ENCODE measurements at regions not wholly inside any gene's neighbourhood (a gene's known extent, or its start where the extent isn't known, plus 50 kb on each side); places are given as distances from the start of the nearest gene placed in this dataset.

DNA sequence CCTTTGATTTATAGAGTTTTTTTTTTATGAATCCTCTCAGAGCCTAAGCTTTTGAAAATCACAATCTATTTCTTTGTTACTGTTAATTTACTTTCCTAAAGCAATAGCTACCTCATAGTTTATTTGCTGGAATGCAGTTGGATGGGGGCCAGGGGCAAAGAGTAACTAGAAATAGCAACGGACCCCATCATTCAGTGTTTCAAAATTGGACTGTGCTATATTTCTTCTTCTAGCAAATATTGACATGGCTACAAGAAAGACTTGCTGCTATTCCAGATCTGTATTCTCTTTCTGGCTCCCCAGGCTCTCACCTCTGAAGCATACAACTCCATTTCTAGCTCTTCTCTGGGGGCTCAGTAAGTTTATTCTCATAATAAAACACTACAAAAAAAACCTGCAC, 661.6 kb upstream of the NRG3 start:
- Histone ChIP-seq H3K27ac (ENCODE audit: control insufficient read depth, insufficient read depth) (no peak overlapping the region), H4K20me1 (ENCODE audit: control insufficient read depth, insufficient read depth) (no peaks in the 10 kb centered on the region), H3K27me3 (replicated peaks in 1 of 2; ENCODE audit: control insufficient read depth in 2 of 2, insufficient read depth in 2 of 2, low read length in 1 of 2) (no peaks in the 10 kb centered on the region), H3K9ac (ENCODE audit: control insufficient read depth, insufficient read depth, low read length) (no peak overlapping the region), H3K4me3 (no peak overlapping the region), H3K79me2 (ENCODE audit: control insufficient read depth, insufficient read depth, low read length) (no peaks in the 10 kb centered on the region), H3K4me2 (ENCODE audit: control insufficient read depth, insufficient read depth) (no peak overlapping the region), H3K4me1 (ENCODE audit: control insufficient read depth, insufficient read depth, low read length) (no peaks in the 10 kb centered on the region), H2AFZ (ENCODE audit: control insufficient read depth, low read depth, low read length) (no peak overlapping the region), H3K36me3 (ENCODE audit: control insufficient read depth in 2 of 2, insufficient read depth in 2 of 2, low read length in 1 of 2) (no peaks in the 10 kb centered on the region), H3K9me3 (replicated peaks; ENCODE audit: control insufficient read depth, insufficient read depth, low read length) (no peaks in the 10 kb centered on the region)
- WGBS (ENCODE audit: insufficient coverage, insufficient replicate concordance, low lambda C conversion rate, missing lambda C conversion rate): 0% methylated on average over 1 of the region's 1 CpG
- DNase-seq (ENCODE audit: low read depth, low spot score) (no peak), ATAC-seq (no peak), FAIRE-seq (no peak)
- intact Hi-C loops (cut with micrococcal nuclease; ENCODE audit: unreplicated experiment): no loop called here
- TF ChIP-seq JUND (IDR thresholded peaks at IDR 0.05; ENCODE audit: low read depth, low read length) (no peak), SIX5 (IDR thresholded peaks at IDR 0.05; ENCODE audit: low read depth, low read length, severe bottlenecking) (no peak), RELA (IDR thresholded peaks at IDR 0.05; ENCODE audit: borderline replicate concordance, partially characterized antibody) (no peak), GATAD2B (conservative IDR thresholded peaks at IDR 0.05; ENCODE audit: low read depth) (no peak), POU2F2 (IDR thresholded peaks at IDR 0.05; ENCODE audit: borderline replicate concordance, low read depth, low read length) (no peak), MEF2B (IDR thresholded peaks at IDR 0.05; ENCODE audit: partially characterized antibody, poor library complexity, severe bottlenecking) (no peak), LARP7 (IDR thresholded peaks at IDR 0.05) (no peak), CHD4 (IDR thresholded peaks at IDR 0.05) (no peak), PAX8 (IDR thresholded peaks at IDR 0.05) (no peak), ZNF217 (IDR thresholded peaks at IDR 0.05) (no peak), HDAC6 (IDR thresholded peaks at IDR 0.05; ENCODE audit: unreplicated experiment) (no peak), SREBF1 (IDR thresholded peaks at IDR 0.05; ENCODE audit: low read length) (no peak), NR2C1 (IDR thresholded peaks at IDR 0.05) (no peak), NR2F1 (conservative IDR thresholded peaks at IDR 0.05) (no peak), HDAC2 (IDR thresholded peaks at IDR 0.05) (no peak)
- TF ChIP-seq, protein P1, sequence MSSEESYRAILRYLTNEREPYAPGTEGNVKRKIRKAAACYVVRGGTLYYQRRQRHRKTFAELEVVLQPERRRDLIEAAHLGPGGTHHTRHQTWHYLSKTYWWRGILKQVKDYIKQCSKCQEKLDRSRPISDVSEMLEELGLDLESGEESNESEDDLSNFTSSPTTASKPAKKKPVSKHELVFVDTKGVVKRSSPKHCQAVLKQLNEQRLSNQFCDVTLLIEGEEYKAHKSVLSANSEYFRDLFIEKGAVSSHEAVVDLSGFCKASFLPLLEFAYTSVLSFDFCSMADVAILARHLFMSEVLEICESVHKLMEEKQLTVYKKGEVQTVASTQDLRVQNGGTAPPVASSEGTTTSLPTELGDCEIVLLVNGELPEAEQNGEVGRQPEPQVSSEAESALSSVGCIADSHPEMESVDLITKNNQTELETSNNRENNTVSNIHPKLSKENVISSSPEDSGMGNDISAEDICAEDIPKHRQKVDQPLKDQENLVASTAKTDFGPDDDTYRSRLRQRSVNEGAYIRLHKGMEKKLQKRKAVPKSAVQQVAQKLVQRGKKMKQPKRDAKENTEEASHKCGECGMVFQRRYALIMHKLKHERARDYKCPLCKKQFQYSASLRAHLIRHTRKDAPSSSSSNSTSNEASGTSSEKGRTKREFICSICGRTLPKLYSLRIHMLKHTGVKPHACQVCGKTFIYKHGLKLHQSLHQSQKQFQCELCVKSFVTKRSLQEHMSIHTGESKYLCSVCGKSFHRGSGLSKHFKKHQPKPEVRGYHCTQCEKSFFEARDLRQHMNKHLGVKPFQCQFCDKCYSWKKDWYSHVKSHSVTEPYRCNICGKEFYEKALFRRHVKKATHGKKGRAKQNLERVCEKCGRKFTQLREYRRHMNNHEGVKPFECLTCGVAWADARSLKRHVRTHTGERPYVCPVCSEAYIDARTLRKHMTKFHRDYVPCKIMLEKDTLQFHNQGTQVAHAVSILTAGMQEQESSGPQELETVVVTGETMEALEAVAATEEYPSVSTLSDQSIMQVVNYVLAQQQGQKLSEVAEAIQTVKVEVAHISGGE (CRISPR knock-in tag; IDR thresholded peaks at IDR 0.05): no peak
- TF ChIP-seq, protein P2, sequence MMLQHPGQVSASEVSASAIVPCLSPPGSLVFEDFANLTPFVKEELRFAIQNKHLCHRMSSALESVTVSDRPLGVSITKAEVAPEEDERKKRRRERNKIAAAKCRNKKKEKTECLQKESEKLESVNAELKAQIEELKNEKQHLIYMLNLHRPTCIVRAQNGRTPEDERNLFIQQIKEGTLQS (IDR thresholded peaks at IDR 0.05; ENCODE audit: borderline replicate concordance, extremely low read depth, low read depth, low read length): no peak
- TF ChIP-seq, protein P3, sequence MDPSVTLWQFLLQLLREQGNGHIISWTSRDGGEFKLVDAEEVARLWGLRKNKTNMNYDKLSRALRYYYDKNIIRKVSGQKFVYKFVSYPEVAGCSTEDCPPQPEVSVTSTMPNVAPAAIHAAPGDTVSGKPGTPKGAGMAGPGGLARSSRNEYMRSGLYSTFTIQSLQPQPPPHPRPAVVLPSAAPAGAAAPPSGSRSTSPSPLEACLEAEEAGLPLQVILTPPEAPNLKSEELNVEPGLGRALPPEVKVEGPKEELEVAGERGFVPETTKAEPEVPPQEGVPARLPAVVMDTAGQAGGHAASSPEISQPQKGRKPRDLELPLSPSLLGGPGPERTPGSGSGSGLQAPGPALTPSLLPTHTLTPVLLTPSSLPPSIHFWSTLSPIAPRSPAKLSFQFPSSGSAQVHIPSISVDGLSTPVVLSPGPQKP (IDR thresholded peaks at IDR 0.05; ENCODE audit: low read depth, low read length): no peak
- TF ChIP-seq, protein P4, sequence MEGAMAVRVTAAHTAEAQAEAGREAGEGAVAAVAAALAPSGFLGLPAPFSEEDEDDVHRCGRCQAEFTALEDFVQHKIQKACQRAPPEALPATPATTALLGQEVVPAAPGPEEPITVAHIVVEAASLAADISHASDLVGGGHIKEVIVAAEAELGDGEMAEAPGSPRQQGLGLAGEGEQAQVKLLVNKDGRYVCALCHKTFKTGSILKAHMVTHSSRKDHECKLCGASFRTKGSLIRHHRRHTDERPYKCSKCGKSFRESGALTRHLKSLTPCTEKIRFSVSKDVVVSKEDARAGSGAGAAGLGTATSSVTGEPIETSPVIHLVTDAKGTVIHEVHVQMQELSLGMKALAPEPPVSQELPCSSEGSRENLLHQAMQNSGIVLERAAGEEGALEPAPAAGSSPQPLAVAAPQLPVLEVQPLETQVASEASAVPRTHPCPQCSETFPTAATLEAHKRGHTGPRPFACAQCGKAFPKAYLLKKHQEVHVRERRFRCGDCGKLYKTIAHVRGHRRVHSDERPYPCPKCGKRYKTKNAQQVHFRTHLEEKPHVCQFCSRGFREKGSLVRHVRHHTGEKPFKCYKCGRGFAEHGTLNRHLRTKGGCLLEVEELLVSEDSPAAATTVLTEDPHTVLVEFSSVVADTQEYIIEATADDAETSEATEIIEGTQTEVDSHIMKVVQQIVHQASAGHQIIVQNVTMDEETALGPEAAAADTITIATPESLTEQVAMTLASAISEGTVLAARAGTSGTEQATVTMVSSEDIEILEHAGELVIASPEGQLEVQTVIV (IDR thresholded peaks at IDR 0.05; ENCODE audit: borderline replicate concordance, partially characterized antibody): no peak
- BruUV-seq (replicated peaks): no TSS peak
- in situ Hi-C loops (cut with MboI): no loop called here
- SMC1A ChIA-PET (ENCODE audit: uncharacterized antibody, unreplicated experiment): interaction anchor here (0.6 to 1.0 kb wide), 2 partner anchors 44 to 307 kb away, joined by 3 read pairs; no protein-coding TSS in a partner anchor
- RAD21 ChIA-PET (ENCODE audit: unreplicated experiment): no interaction called here
- POLR2A ChIA-PET: no interaction called here
- CTCF ChIA-PET: interaction anchor here (0.8 kb wide), 1 partner anchor 81 kb away, joined by 4 read pairs; no protein-coding TSS in a partner anchor
